GM21515 (cell line): ENCODE measurements at regions not wholly inside any gene's neighbourhood (a gene's known extent, or its start where the extent isn't known, plus 50 kb on each side); places are given as distances from the start of the nearest gene placed in this dataset.
"Not testable (repeated sequence)": the region's sequence is repeated elsewhere in the genome, so short reads cannot be mapped to it uniquely, and the experiment has no call there.

Experiments used
- ATAC-seq: cut with Tn5 transposase; IDR thresholded peaks from one replicate; pipeline ENCODE4 v1.9.1; 2021; ENCODE audit not compliant: unreplicated experiment

DNA sequence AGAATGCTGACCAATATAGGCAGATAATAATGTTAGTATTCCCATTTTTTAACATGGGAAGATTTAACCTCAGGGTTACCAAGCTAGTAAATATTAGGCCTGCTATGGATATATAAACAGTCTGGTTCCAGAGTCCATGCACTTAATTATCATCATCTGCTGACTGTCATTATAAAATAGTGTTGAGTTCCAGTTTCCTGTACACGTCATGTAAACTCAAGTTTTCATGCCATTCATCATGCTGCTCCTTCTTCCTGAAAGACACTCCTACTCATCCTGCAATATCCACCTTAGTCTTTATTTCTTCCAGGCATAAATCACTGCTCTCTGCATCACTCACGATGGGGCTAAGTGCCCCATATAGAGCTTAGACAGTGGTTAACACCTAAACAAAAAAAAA lies 420.8 kb upstream of the SPHKAP start:
- no peak for ATAC-seq

DNA sequence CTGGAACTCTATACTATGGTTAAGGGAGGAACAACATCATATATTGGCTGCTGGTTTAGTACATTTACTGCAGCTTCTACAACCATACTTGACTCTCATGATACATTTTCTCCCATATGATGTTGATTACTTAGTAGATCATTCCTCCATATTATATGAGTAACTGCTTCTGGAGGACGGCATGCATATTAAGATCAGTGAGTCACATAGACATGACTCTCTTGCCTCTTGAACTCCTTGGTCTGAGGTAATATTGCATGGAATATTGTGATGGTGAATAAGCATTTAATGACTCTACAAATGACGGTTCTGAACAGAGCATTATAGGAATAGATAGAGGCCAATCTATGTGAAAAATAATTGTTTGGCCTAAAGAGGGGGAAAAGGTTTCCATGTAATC lies 418.8 kb upstream of the SPHKAP start:
- no peak for ATAC-seq

DNA sequence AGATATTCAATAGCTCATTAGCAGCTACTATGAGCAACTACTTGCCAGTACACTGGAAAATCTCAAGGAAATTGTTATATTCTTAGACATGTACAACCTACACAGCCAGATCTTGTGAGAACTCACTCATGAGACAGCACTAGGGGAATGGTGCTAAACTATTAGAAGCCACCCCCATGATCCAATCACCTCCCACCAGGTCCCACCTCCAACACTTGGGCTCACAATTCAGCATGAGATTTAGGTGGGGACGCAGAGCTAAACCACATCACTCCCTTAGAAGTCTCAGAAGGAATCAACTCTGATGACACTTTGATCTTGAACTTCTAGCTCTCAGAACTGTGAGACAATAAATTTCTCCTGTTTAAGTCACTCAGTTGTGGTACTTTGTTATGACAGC lies 418.3 kb upstream of the SPHKAP start:
- ATAC-seq: no peak

DNA sequence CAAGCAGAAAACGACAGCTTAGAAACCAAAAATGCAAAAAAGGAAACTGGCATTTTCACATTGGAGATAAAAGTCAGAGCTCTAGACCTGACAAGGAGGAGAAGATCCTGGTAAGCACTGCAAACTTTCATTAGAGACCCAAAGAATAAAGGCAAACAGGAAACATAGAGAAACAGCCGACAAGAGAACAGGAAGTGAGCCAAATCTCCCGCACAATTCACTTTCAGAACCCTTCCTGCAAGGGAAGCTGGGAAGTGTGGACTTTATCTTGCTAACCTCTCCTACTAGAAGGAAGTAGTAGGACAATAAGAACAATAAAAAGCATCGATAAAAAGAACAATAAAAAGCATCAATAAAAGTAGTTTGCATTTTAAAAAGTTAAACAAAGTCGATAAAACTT lies 417.8 kb upstream of the SPHKAP start:
- no peak for ATAC-seq

DNA sequence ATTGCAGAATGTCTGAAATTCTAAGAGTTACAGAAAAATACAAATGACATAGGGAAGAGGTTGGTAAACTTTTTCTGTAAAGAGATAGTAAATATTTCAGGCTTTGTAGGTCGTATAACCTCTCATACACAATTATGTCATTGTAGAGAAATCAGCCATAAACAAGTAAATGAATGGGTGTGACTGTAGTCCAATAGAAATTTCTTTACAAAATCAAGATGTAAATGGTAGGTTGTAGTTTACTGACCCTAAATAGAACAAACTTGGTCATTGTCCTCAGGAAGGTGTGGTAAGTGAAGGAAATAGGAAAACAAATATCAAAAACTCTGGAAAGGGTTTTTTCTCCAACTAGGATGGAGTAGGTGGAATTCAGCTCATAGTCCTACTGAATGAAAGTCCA lies 415.5 kb upstream of the SPHKAP start:
- no peak for ATAC-seq

DNA sequence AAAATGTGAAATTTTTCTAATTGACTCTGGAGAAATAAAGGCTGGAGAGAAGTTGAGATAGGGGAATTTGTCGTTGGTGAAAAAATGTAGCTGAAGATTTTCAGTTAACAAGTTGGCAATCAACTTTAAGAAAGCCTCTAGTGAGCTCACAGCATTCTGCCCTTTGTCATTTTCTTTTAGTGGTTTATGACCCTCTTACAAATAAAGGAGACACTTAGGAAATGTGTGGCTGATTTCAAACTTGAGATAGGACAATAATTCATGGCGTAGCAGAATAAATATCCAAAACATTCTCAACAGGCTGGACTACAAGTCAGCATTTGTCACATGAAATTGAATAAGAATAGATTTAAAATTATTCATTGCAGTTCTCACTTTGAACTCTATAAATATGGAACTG lies 412.5 kb upstream of the SPHKAP start:
- no peak for ATAC-seq

DNA sequence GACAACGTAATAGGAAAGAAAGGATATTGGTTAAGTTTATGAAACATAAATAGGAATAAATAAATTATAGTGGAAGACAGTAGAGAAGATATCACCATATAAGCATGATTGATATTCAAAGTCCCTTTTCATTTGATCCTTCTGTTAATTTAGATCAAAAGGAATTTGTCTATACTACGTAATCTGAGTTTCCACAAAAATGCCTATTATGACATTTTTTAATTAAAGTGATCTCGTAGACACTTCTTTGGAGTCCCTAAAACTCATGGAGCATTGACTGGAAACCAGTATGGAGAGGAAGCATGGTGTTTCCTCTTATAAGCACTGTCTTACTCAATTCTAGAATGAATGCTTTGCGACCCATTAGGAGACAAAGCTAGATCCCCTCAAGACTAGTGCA lies 411.4 kb upstream of the SPHKAP start:
- ATAC-seq: no peak

DNA sequence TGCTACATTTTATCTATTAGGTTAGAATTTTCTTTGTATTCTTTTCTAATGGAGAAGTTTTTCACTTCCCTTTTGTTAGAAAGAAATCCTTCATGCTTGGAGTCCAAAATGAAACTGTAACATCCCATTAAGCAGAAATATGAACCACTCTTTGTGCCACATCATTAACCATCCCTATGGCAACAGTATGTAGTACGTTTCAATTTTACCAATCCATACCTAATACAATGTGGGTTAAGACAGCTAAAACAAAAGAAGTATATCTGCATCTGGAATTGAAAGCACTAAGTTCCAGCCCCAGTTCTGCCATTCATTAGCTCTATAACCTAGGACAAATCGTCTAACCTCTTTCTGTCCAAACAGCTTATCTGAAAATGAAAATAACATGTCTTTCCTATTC lies 409.2 kb upstream of the SPHKAP start:
- peak; percentile 87 for ATAC-seq

DNA sequence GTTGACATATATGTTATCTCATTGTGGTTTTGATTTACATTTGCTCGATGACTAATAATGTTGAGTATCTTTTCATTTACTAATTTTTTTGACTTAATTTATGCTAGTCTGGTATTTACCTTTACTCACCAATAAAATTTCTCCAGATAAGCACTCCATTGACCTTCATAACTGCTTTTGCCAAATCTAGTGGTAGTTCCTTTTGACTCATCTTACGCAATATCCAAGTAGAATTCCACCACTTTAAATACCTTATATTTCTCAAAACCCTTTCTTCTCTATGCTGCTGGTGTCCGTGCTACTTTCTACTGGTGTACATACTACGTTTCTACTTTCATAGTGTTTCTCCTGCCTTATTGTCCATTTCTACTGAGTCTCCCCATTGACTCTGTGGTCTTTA lies 407.6 kb upstream of the SPHKAP start:
- ATAC-seq: no peak

DNA sequence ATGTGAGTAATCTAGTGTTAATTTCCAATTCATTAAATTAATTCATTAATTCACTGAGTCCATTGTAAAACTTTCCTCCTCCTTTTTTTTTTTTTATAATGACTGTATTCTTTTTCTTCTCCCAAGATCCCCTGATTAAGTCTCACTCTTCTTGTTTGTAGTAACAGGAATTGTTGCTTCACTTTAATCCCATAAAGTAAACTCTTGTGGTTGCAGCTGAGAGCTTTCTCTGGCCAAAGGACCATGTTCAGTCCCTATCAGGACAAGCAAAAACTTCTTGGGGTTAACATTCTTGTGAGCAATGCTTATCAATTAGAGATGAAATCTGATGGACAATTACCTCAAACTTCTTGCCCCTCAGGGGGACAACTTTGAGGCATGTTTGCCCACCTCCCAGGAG lies 400.2 kb upstream of the SPHKAP start:
- no peak for ATAC-seq

DNA sequence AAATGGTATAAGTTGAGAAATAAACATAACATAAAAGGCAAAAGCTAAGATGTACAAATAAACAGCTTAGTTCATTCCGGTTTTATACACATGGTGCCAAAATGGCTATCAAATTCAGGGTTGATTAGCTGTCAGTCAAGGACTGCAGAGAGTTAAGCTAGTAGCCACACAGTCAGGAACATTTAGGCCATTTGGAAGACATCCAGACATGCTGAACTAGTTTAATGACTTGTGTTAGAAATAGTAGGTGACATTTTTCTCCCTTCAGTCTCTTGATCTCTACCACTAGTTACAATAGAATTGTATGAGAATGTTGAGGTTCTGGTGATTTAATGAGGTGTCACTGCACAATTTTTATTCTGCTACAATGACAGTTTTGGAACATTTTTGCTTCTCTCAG lies 394.4 kb upstream of the SPHKAP start:
- ATAC-seq: no peak

DNA sequence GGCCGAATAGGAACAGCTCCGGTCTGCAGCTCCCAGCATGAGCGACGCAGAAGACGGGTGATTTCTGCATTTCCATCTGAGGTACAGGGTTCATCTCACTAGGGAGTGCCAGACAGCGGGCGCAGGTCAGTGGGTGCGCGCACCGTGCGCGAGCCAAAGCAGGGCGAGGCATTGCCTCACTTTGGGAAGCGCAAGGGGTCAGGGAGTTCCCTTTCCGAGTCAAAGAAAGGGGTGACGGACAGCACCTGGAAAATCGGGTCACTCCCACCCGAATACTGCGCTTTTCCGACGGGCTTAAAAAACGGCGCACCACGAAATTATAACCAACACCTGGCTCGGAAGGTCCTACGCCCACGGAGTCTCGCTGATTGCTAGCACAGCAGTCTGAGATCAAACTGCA lies 386.8 kb upstream of the SPHKAP start:
- ATAC-seq: not testable (repeated sequence)

DNA sequence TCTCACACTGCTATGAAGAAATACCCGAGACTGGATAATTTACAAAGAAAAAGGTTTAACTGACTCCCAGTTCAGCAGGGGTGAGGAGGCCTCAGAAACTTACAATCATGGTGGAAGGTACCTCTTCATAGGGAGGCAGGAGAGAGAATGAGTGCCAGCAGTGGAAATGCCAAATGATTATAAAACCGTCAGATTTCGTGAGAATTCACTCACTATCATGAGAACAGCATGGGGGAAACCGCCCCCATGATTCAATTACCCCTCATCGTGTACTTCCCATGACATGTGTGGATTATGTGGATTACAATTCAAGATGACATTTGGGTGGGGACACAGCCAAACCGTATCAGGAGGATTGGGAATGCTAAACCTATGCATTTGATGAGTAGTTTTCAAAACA lies 380.3 kb upstream of the SPHKAP start:
- no peak for ATAC-seq

DNA sequence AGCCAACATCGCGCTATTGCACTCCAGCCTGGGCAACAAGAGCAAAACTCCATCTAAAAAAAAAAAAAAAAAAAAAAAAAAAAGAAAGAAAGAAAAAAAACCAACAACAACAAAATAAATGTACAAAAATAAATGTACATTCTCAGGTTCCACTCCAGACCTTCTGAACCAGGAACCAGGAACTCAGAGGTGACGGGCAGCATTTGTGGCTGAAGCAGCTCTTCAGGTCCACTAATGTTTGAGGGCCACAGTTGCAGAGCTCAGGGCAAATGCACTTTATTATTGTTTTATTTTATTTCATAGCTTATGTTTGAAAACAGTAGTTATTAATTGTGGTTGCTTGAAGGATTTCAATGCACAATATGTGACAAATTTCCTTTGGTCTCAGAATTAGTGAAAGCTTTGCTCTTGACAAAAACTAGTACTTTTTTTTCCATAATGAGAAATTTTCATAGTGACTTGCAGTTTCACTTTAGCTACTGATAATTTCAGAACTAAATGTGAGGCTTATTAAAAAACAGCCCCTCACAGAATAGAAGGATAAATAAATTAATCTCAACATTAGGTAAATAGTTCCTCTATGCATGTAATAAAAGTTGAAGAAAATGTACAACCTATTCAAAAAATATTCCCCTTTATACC lies 378.4 kb upstream of the SPHKAP start:
- no peak for ATAC-seq

DNA sequence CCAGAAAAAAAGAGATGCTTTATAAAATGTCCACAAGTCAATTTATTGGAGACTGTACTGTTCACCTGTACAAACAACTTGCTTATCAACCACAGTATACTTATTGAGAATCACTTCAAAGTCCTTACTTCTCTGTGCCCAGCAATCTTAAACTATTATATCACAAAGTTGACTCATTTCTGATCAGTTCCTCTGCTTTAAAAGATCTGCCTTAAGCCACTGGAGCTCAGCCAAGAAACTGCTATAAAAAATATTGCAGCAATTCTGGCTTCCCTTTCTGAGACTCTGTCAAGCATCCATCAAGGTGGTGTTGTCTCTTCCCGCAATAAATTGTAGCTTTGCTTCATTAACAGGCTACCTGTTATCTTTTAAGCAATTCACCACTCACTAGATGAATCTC lies 375.2 kb upstream of the SPHKAP start:
- ATAC-seq: no peak

DNA sequence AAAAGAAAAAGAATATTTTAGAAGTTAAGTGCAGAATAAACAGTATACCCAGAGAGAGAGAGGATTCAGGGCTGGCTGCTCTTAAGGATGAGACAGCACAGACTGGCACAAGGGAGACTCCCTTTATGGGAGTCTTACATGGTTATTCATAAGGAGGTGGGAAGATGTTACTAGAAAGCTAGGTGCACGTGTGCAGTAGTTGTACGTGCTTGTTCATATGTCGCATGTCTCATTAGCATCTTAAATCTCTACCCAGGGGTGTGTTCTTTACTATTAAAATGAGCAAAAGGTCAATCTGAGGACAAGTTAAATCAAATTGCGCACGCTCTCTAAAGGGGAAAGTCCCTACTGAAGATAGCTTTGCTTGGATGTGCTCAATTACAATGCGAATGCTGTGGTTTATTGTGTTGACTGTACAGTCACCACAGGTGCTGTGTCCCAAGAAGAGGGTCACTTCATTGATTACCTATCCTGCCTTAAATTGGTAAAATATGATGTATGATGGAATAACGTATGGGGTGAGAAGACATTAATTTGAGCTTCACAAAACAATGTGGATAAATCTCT lies 368.0 kb upstream of the SPHKAP start:
- ATAC-seq: no peak

DNA sequence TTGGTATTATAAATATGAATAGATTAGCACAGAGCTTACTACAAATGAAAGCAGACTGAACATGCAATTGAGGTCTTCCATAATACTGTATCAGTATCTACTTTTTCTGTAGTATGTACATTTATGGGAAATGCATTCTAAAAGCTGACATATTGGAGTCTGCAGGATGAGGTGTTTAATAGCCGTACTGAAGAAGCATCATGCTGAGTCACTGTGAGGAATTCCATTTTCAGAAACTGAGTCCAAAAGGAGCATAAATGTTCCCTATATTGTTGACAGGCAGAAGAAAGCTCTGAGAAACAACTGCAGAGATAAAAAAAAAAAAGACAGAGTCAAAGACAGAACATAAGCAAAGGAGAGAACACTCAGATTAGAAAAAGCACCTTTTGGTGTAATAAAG lies 366.7 kb upstream of the SPHKAP start:
- ATAC-seq: no peak

DNA sequence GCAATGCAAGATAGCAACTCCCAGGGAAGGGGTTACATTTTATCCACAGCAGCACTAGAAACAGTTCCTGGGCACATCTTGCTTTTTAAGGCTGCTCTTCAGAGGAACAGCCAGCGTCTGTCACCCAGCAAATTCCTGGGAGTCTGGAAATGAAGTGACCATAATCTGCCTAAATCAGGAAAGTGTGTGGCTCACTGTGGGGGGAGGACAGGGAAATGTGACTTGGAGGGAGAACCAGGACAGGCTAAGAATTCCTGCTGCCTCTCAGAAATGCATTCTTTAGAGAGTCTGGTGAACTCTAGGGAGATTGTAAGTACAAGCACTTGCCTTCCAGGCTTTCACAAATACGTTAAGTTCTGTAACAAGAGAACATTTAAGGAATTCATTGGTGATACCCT lies 364.3 kb upstream of the SPHKAP start:
- ATAC-seq: no peak

DNA sequence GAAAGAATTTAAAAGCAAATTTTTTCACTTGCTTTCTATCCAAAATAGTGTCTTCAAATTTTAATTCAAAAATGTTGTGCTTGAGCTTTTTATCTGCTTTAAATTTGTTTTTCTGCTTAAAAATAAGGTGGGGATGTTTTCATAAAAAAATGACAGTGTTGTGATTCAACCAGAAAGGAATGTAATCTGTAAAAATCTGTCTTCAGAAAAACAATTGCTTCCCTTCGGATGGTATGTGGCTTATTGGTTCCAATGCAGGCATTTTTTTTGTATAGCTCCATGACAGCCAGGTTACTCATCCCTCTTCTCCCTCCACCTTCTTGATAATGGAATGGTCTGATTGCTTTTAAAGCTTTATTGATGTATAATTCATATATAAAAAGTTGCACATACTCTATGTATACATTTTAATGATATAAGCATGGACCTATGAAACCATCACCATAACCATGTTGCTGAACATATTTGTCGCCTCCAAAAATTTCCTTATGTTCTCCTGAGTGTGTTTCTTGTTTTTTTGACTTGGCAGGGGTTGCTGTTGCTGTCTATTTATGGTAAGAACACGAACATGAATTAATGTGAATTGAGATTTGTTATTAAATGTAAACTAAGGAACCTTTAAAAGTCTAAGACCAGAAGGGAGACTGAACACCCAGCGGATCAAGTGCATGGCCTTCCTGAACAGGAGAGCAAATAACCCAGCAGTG lies 363.7 kb upstream of the SPHKAP start:
- ATAC-seq: no peak

DNA sequence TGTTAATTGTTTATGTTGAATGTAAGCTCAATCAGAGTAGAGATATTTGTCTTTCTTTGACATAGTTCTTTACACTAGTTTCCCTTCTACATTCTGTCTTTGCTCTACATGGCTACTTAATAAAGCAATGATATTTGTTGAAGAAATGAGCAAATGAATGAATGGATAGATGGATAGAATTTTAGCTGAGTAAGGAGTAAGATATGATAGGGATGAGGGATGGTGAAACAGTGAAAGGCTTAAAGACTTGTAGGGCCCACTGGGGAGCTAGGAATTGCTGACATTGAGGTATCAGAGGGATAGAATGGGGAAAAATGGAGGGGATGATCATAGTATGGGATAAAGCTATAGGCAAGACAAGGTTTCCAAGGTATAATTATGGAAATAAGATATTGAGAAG lies 361.6 kb upstream of the SPHKAP start:
- no peak for ATAC-seq

DNA sequence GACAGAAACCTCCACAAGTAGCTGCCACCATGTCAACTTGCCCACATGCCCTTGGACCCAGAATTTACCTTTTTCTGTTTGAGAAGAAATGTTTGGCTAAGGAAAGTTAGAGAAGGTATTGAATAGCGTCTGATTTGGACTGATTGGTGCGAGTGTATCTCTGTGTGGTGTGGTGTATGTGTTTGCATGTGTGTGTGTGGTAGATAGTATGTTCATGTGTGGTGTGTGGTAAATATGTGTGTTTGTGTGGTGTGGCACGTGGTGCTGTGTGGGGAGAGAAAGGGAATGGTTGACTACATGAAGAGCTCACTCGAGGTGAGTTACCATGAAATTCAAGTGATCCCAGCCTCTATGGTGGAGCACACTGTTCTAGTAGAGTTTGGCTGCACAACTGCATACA lies 360.8 kb upstream of the SPHKAP start:
- ATAC-seq: no peak

DNA sequence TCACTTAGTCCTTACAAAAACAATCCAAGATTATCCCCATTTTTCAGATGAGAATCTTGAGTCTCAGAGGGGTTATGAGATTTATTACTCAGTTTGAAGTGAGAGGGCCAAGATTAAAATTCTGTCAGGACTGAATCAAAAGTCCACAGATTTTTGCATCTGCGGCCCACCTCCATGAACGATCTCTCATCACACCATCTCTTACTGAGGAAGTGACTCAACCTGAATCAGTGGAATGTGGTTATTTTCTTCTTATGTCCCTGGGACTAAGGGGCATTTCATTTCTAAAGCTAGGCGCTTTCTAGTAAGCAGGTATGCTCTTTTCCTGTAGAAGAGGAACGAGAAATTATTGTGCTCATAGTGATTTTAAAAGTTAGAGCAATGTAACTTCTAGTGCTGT lies 360.3 kb upstream of the SPHKAP start:
- no peak for ATAC-seq

DNA sequence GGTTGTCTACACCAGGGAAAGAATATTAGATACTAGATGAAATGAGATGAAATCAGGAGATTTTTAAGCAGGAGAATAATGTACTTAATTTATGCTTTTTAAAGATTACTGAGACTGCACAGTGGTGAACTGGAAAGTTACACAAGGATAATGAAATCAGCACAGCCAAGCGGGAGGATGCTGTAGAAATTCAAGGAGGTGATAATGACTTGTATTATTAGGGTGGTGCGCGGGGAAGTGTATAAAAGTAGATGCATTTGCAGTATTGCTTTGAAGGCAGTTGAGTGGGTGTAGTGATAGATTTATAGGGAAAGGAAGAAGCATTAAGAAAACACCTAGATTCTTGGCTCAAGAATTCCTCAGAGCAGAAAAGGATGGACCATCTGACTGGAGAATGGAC lies 359.5 kb upstream of the SPHKAP start:
- no peak for ATAC-seq
